ENCODE measurements at regions not wholly inside any gene's neighbourhood (a gene's known extent, or its start where the extent isn't known, plus 50 kb on each side); places are given as distances from the start of the nearest gene placed in this dataset.

GRCh38 chr13:37357548-37357947 lies 241.0 kb downstream of the POSTN start:
- Histone ChIP-seq H3K27me3 (no peaks in the 10 kb centered on the region), H3K9me3 (no peaks in the 10 kb centered on the region), H3K4me1 (no peaks in the 10 kb centered on the region), H3K36me3 (no peaks in the 10 kb centered on the region), H3K27ac (no peak overlapping the region), H3K4me3 (no peak overlapping the region)
- intact Hi-C loops (cut with DNase I; ENCODE audit: low total_unique reads) = no loop called here
- in situ Hi-C loops (cut with MboI; ENCODE audit: low pct_ligation_motif_present in 1 of 4, low pct_unique_long_range_greater_than_20kb in 1 of 4, low sequenced_read_pairs in 3 of 4) = no loop called here
- TF ChIP-seq CTCF (IDR thresholded peaks at IDR 0.05) (no peak), POLR2A (IDR thresholded peaks at IDR 0.05) (no peak), POLR2AphosphoS5 (IDR thresholded peaks at IDR 0.05) (no peak), EP300 (IDR thresholded peaks at IDR 0.05; ENCODE audit: low read depth) (no peak)
- WGBS, 2 donors (ENCODE audit: low coverage in 1 of 2) = 91% methylated on average over 1 of the region's 1 CpG; no CpG with 5 or more reads in 1 of the 2 donors
- no peak for DNase-seq

GRCh38 chr13:37353911-37354310 lies 244.7 kb downstream of the POSTN start:
- Histone ChIP-seq H3K4me1 (no peaks in the 10 kb centered on the region), H3K9me3 (no peaks in the 10 kb centered on the region), H3K4me3 (no peak overlapping the region), H3K27me3 (no peaks in the 10 kb centered on the region), H3K36me3 (no peaks in the 10 kb centered on the region), H3K27ac (no peak overlapping the region)
- in situ Hi-C loops (cut with MboI; ENCODE audit: low pct_ligation_motif_present in 1 of 4, low pct_unique_long_range_greater_than_20kb in 1 of 4, low sequenced_read_pairs in 3 of 4) (no loop called here), intact Hi-C loops (cut with DNase I; ENCODE audit: low total_unique reads) (no loop called here)
- 71 to 82% methylated on average over 4 of the region's 4 CpGs for WGBS, 2 donors (ENCODE audit: low coverage in 1 of 2)
- no peak for DNase-seq
- no peak for TF ChIP-seq POLR2A (IDR thresholded peaks at IDR 0.05)
- TF ChIP-seq EP300 (IDR thresholded peaks at IDR 0.05; ENCODE audit: low read depth) = no peak
- TF ChIP-seq CTCF (IDR thresholded peaks at IDR 0.05) = no peak
- no peak for TF ChIP-seq POLR2AphosphoS5 (IDR thresholded peaks at IDR 0.05)

GRCh38 chr13:37351211-37351610 lies 245.7 kb upstream of the CSNK1A1L start:
- no peaks in the 10 kb centered on the region for H3K9me3 ChIP-seq
- no peaks in the 10 kb centered on the region for H3K36me3 ChIP-seq
- H3K27ac ChIP-seq = no peak overlapping the region
- H3K4me3 ChIP-seq = no peak overlapping the region
- no peak for TF ChIP-seq POLR2A (IDR thresholded peaks at IDR 0.05)
- no peak for TF ChIP-seq POLR2AphosphoS5 (IDR thresholded peaks at IDR 0.05)
- no peak for TF ChIP-seq EP300 (IDR thresholded peaks at IDR 0.05; ENCODE audit: low read depth)
- TF ChIP-seq CTCF (IDR thresholded peaks at IDR 0.05) = no peak
- H3K4me1 ChIP-seq = no peaks in the 10 kb centered on the region
- WGBS, 2 donors (ENCODE audit: low coverage in 1 of 2) = 84 to 86% methylated on average over 2 of the region's 2 CpGs
- in situ Hi-C loops (cut with MboI; ENCODE audit: low pct_ligation_motif_present in 1 of 4, low pct_unique_long_range_greater_than_20kb in 1 of 4, low sequenced_read_pairs in 3 of 4) = no loop called here
- DNase-seq = no peak
- intact Hi-C loops (cut with DNase I; ENCODE audit: low total_unique reads) = no loop called here
- no peaks in the 10 kb centered on the region for H3K27me3 ChIP-seq

- in situ Hi-C loops (cut with MboI; ENCODE audit: low pct_ligation_motif_present in 1 of 4, low pct_unique_long_range_greater_than_20kb in 1 of 4, low sequenced_read_pairs in 3 of 4) (no loop called here), intact Hi-C loops (cut with DNase I; ENCODE audit: low total_unique reads) (loop anchor here (10.0 kb wide), 1 partner anchor 255 kb away; no protein-coding TSS in a partner anchor)
- TF ChIP-seq CTCF (IDR thresholded peaks at IDR 0.05) (no peak), EP300 (IDR thresholded peaks at IDR 0.05; ENCODE audit: low read depth) (no peak), POLR2AphosphoS5 (IDR thresholded peaks at IDR 0.05) (no peak), POLR2A (IDR thresholded peaks at IDR 0.05) (no peak)
- WGBS, 2 donors (ENCODE audit: low coverage in 1 of 2) = 66 to 90% methylated on average over 4 of the region's 4 CpGs
- Histone ChIP-seq H3K27ac (no peak overlapping the region), H3K36me3 (no peaks in the 10 kb centered on the region), H3K4me1 (no peaks in the 10 kb centered on the region), H3K4me3 (no peak overlapping the region), H3K27me3 (no peaks in the 10 kb centered on the region), H3K9me3 (no peaks in the 10 kb centered on the region)
- DNase-seq = no peak
Measured at GRCh38 chr13:37349916-37350315, 244.5 kb upstream of the CSNK1A1L start.
